SK-N-MC (cell line): ENCODE measurements at regions not wholly inside any gene's neighbourhood (a gene's known extent, or its start where the extent isn't known, plus 50 kb on each side); places are given as distances from the start of the nearest gene placed in this dataset.

Experiments used
- DNase-seq: peaks from one replicate; pipeline ENCODE4 v3.0.0-alpha.2; 2011; ENCODE audit warnings: low read depth, low spot score
- H3K27ac ChIP-seq: fragments of 200-600 bp; sonication (generic); 2 replicates; pipeline ENCODE4 v1.5.1; 2016; ENCODE audit warnings: mixed run types
- H3K36me3 ChIP-seq: fragments of 200-600 bp; sonication (generic); 2 replicates; pipeline ENCODE4 v1.6.1; 2017; ENCODE audit warnings: antibody characterized with exemption, low read length, mixed read lengths; ENCODE audit not compliant: insufficient read depth
- H3K4me3 ChIP-seq: fragments of 200-600 bp; sonication (generic); 2 replicates; pipeline ENCODE4 v1.5.1; 2016
- H3K9ac ChIP-seq: fragments of 200-600 bp; sonication (generic); 2 replicates; pipeline ENCODE4 v1.8.0; 2017; ENCODE audit warnings: mixed run types, mixed read lengths; ENCODE audit not compliant: insufficient read length
- H3K9me3 ChIP-seq: fragments of 200-600 bp; sonication (generic); 2 replicates; pipeline ENCODE4 v1.6.1; 2017; ENCODE audit warnings: low read depth, mild to moderate bottlenecking, antibody characterized with exemption, low read length, moderate library complexity, mixed read lengths
- EZH2 ChIP-seq: fragments of 200-600 bp; sonication (generic); IDR thresholded peaks from one replicate; pipeline ENCODE4 v1.6.1; 2017; ENCODE audit warnings: antibody characterized with exemption
- FOXP2 ChIP-seq: optimal IDR thresholded peaks from 2 replicates; pipeline ENCODE3; 2011; ENCODE audit warnings: mild to moderate bottlenecking, moderate library complexity; ENCODE audit not compliant: insufficient read depth; ENCODE audit errors: extremely low read length, control extremely low read depth
- POLR2AphosphoS5 ChIP-seq: IDR thresholded peaks from 2 replicates; pipeline ENCODE4 v1.6.1; 2012; ENCODE audit warnings: mild to moderate bottlenecking, low read depth, low read length, borderline replicate concordance

GRCh38 chrX:64097891-64098290 lies 107.6 kb downstream of the AMER1 start:
- no peak overlapping the region for H3K27ac ChIP-seq
- DNase-seq, result no peak
- H3K4me3 ChIP-seq, result no peak overlapping the region
- H3K9ac ChIP-seq, result no peak overlapping the region
- no peaks in the 10 kb centered on the region for H3K9me3 ChIP-seq
- no peak for TF ChIP-seq POLR2AphosphoS5
- TF ChIP-seq FOXP2, result no peak
- no peak for TF ChIP-seq EZH2
- no peaks in the 10 kb centered on the region for H3K36me3 ChIP-seq

DNA sequence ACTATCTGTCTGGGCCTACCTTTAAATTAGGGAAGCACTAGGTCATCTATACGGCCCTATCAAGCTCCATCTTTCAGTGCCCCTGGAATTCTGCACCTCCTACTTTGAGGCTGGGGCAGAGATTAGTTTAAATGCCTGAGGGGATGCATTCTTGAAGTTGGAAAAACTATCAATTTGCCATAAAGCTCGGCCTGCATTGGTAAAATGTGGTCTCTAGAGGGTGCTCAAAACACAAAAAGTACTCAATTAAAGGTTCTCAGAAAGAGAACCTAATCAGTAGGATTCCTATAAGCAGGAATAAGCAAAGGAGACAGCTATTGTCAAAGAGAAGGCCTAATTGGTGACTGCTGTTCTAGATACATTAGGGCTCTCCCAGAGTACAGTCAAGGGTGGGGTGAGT lies 111.7 kb downstream of the AMER1 start:
- H3K27ac ChIP-seq, result no peak overlapping the region
- DNase-seq, result peak; percentile 14

More for the DNA sequence above, 111.7 kb downstream of the AMER1 start:
- H3K9me3 ChIP-seq, result no peaks in the 10 kb centered on the region
- no peak overlapping the region for H3K9ac ChIP-seq
- TF ChIP-seq POLR2AphosphoS5 (no peak), FOXP2 (no peak), EZH2 (no peak)
- H3K4me3 ChIP-seq, result no peak overlapping the region
- no peaks in the 10 kb centered on the region for H3K36me3 ChIP-seq
